ENCODE measurements at regions not wholly inside any gene's neighbourhood (a gene's known extent, or its start where the extent isn't known, plus 50 kb on each side); places are given as distances from the start of the nearest gene placed in this dataset.

- TF ChIP-seq EP300 (IDR thresholded peaks at IDR 0.05) (no peak), POLR2A (IDR thresholded peaks at IDR 0.05) (no peak), POLR2AphosphoS5 (IDR thresholded peaks at IDR 0.05) (no peak), CTCF (IDR thresholded peaks at IDR 0.05) (no peak)
Measured at GRCh38 chr4:123558865-123559264, 162.3 kb downstream of the SPRY1 start.

Data from upper lobe of left lung (tissue), 4 donors.